NB4 (cell line): ENCODE measurements at regions not wholly inside any gene's neighbourhood (a gene's known extent, or its start where the extent isn't known, plus 50 kb on each side); places are given as distances from the start of the nearest gene placed in this dataset.

ENCODE experiments used
- DNase-seq: peaks from one replicate; pipeline ENCODE4 v3.0.0; 2010; ENCODE audit warnings: low read depth
- H3K4me3 ChIP-seq: one replicate; pipeline ENCODE4 v1.5.1; 2011; ENCODE audit warnings: mild to moderate bottlenecking, low read depth, low read length, moderate library complexity
- CTCF ChIP-seq: IDR thresholded peaks from one replicate; pipeline ENCODE4 v1.5.1; 2012; ENCODE audit warnings: low read depth, low read length
- MAX ChIP-seq: IDR thresholded peaks from 2 replicates; pipeline ENCODE4 v1.6.1; 2011; ENCODE audit warnings: low read depth, low read length
- MYC ChIP-seq: IDR thresholded peaks from 2 replicates; pipeline ENCODE4 v1.6.1; 2011; ENCODE audit warnings: low read depth, low read length
- POLR2A ChIP-seq: IDR thresholded peaks from 2 replicates; pipeline ENCODE4 v1.6.1; 2011; ENCODE audit warnings: mild to moderate bottlenecking; ENCODE audit not compliant: insufficient read length; ENCODE audit errors: extremely low read depth

DNA sequence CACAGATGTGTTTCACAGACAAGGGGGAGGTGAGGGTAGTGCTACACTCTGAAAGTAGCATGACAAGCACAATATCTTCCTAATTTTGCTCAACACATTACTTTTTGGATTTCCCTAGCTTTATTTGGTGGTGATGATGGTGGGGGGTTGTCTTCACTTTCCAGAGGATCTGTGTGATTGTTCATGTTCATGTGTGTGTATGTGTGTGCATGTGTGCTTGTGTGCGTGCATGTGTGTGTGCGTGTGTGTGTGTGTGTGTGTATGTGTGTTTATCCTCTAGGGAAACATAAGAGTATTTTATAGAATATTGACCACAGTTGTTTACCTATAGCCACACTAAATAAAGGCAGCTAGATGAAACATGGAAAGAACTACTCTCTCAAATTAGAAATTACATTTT lies 183.8 kb upstream of the EYA4 start:
- H3K4me3 ChIP-seq, result no peak overlapping the region
- TF ChIP-seq MYC (no peak), CTCF (no peak), MAX (no peak), POLR2A (no peak)
- no peak for DNase-seq

- H3K4me3 ChIP-seq, result no peak overlapping the region
- TF ChIP-seq CTCF (no peak), MAX (no peak), POLR2A (no peak), MYC (no peak)
Measured at GRCh38 chr6:133062077-133062476, 179.1 kb upstream of the EYA4 start.

DNA sequence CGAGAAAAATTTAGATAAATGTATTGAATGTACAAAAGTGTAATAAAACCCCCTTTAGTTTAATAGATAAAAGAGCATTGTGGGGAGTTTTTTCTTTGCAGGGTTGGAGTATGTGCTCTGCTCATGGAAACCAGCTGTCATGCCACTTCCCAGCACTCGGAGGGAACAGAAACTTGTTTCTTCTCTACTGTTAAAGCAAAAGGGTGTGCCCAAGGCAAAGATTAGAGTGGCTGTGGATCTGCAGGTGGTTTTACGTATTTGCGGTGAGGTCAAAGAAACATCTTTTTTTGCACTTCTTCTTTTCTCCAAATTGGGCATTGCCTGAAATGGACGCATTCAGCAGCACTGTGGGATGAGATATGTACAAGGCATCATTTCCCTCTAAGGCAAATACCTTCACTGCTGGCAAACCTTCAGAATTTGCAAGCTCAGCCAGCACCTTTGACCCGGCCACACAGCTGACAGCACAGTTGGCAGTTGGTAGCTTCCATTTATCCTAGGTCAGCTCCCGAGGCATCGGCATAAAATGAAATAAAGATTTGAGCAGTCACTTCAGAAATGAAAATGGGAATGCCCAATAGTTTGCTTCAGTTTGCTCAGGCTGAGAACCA lies 178.4 kb upstream of the EYA4 start:
- TF ChIP-seq MAX (no peak), MYC (no peak), POLR2A (no peak), CTCF (no peak)
- no peak overlapping the region for H3K4me3 ChIP-seq
- DNase-seq, result no peak

More at GRCh38 chr6:133062077-133062476, 179.1 kb upstream of the EYA4 start:
- no peak for DNase-seq

DNA sequence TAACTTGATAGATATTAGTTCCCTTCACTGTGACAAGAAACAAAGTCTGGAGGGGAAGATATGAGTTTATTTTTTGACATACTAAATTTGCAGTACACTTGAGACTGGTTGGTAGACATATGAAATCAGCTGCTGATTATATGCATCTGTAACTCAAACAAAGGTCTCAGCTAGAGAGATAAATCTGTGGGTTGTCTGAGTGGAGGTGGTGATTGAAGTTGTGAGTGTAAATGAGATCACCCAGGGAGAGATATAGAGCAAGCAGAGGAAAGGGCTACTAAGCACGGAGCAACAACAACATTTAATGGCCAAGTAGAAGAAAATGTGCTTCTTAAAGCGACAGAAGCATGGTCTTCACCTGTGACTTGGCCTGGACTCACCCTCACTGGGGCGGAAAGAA lies 173.2 kb upstream of the EYA4 start:
- no peak for TF ChIP-seq CTCF
- TF ChIP-seq POLR2A, result no peak
- TF ChIP-seq MYC, result no peak
- no peak for TF ChIP-seq MAX
- DNase-seq, result no peak
- H3K4me3 ChIP-seq, result no peak overlapping the region

GRCh38 chr6:133070410-133071043 lies 170.6 kb upstream of the EYA4 start:
- no peak for DNase-seq
- TF ChIP-seq MYC, result no peak
- TF ChIP-seq CTCF, result no peak
- no peak for TF ChIP-seq MAX
- no peak for TF ChIP-seq POLR2A
- H3K4me3 ChIP-seq, result no peak overlapping the region
